Neural crest cell (in vitro differentiated cells): ENCODE measurements at regions not wholly inside any gene's neighbourhood (a gene's known extent, or its start where the extent isn't known, plus 50 kb on each side); places are given as distances from the start of the nearest gene placed in this dataset.

Experiments
- DNase-seq: peaks from one replicate; pipeline ENCODE4 v3.0.0; 2021; ENCODE audit warnings: low read depth, mixed read lengths, low spot score
- H3K27ac Mint-ChIP-seq: one replicate; pipeline ENCODE4 v1.8.0; 2021; ENCODE audit warnings: mild to moderate bottlenecking, mixed read lengths; ENCODE audit not compliant: unreplicated experiment
- H3K27me3 Mint-ChIP-seq: 2 replicates; pipeline ENCODE4 v1.8.0; 2021; ENCODE audit warnings: low read depth, mild to moderate bottlenecking, mixed read lengths
- H3K36me3 Mint-ChIP-seq: 2 replicates; pipeline ENCODE4 v1.8.0; 2021; ENCODE audit warnings: low read depth, mild to moderate bottlenecking, mixed read lengths
- H3K4me1 Mint-ChIP-seq: 2 replicates; pipeline ENCODE4 v1.8.0; 2021; ENCODE audit warnings: mixed read lengths
- H3K4me3 Mint-ChIP-seq: one replicate; pipeline ENCODE4 v1.8.0; 2021; ENCODE audit warnings: mild to moderate bottlenecking, mixed read lengths
- H3K9me3 Mint-ChIP-seq: 2 replicates; pipeline ENCODE4 v1.8.0; 2021; ENCODE audit warnings: mixed read lengths
- CTCF ChIP-seq: fragments of 200-600 bp; sonication (generic); conservative IDR thresholded peaks from 2 replicates; pipeline ENCODE4 v1.5.0; 2021; ENCODE audit warnings: antibody characterized with exemption, mild to moderate bottlenecking

- no peaks in the 10 kb centered on the region for H3K27me3 Mint-ChIP-seq
- H3K4me3 Mint-ChIP-seq: no peak overlapping the region
- H3K36me3 Mint-ChIP-seq: peaks cover 5% of the 10 kb centered on the region
- no peak overlapping the region for H3K27ac Mint-ChIP-seq
- H3K9me3 Mint-ChIP-seq: no peaks in the 10 kb centered on the region
- no peak for DNase-seq
- H3K4me1 Mint-ChIP-seq: peaks cover 21% of the 10 kb centered on the region
- TF ChIP-seq CTCF: no peak
These were observed 363.0 kb downstream of the FSIP2 start for GRCh38 chr2:186101616-186102015.

DNA sequence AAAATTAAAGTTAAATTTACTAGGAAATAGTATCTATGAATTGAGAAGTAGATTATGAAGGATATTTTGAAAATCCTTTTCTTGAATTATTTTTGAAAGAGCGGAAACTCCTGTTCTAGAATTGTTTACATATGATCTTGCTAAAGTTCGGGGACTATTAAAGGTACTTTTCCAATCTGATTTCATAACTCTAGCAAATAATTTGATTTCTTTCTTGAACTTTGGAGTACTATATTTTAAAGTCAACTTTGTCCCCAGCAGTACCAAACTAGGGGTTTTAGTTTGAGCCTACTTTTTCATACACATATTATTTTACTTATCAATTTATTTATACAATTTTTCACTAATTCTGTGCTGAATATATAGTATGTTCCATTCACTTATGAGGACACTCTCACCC is 364.7 kb downstream of the FSIP2 start:
- peaks cover 5% of the 10 kb centered on the region for H3K36me3 Mint-ChIP-seq
- H3K27ac Mint-ChIP-seq: no peak overlapping the region
- TF ChIP-seq CTCF: no peak
- H3K4me3 Mint-ChIP-seq: no peak overlapping the region
- no peaks in the 10 kb centered on the region for H3K27me3 Mint-ChIP-seq
- H3K9me3 Mint-ChIP-seq: no peaks in the 10 kb centered on the region
- DNase-seq: no peak
- peaks cover 26% of the 10 kb centered on the region for H3K4me1 Mint-ChIP-seq

DNA sequence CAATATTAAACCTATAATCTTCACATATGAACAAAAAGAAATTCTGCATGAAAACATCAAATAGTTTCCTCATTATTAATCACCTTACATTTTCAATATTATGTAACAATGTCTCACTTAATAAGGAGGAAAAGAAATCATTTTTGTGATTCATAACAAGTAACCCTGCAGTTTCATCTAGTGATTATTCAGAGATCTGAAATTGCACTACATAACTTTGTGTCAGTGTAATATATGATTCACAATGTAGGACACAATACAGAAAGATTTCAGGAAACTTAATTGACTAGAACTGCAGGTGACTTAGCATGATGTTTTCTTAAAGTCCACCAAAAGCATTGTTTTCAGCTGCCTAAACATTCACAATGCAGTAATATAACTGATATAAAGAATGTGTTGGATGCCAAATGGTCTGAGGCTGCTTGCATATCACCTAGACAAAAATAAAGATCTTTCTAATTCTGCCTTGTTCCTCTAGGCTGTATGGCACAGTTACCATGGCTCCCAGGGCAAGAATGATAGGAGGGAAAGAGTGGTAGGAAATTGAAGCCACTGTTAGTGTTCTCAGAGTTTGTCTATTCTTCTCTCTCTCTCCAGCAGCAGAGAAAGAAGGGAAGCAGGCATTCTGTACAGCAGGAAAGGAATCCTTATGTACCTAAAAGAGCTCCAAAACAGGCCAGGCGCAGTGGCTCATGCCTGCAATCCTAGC is 366.6 kb downstream of the FSIP2 start:
- TF ChIP-seq CTCF: no peak
- peaks cover 2% of the 10 kb centered on the region for H3K36me3 Mint-ChIP-seq
- DNase-seq: no peak
- peaks cover 2% of the 10 kb centered on the region for H3K9me3 Mint-ChIP-seq
- peaks cover 10% of the 10 kb centered on the region for H3K4me1 Mint-ChIP-seq
- H3K27me3 Mint-ChIP-seq: no peaks in the 10 kb centered on the region
- H3K27ac Mint-ChIP-seq: no peak overlapping the region
- H3K4me3 Mint-ChIP-seq: no peak overlapping the region

GRCh38 chr2:186108470-186108869 is 369.9 kb downstream of the FSIP2 start:
- no peak overlapping the region for H3K4me3 Mint-ChIP-seq
- no peak overlapping the region for H3K27ac Mint-ChIP-seq
- no peaks in the 10 kb centered on the region for H3K27me3 Mint-ChIP-seq
- DNase-seq: no peak
- no peak for TF ChIP-seq CTCF
- H3K36me3 Mint-ChIP-seq: peaks cover 7% of the 10 kb centered on the region
- H3K4me1 Mint-ChIP-seq: peaks cover 6% of the 10 kb centered on the region
- H3K9me3 Mint-ChIP-seq: peaks cover 4% of the 10 kb centered on the region

GRCh38 chr2:186113284-186113683 is 372.8 kb upstream of the ZC3H15 start:
- peaks cover 9% of the 10 kb centered on the region for H3K9me3 Mint-ChIP-seq
- no peak overlapping the region for H3K27ac Mint-ChIP-seq
- no peak for DNase-seq
- no peaks in the 10 kb centered on the region for H3K27me3 Mint-ChIP-seq
- peaks cover 14% of the 10 kb centered on the region for H3K36me3 Mint-ChIP-seq
- H3K4me1 Mint-ChIP-seq: no peaks in the 10 kb centered on the region
- no peak overlapping the region for H3K4me3 Mint-ChIP-seq
- TF ChIP-seq CTCF: no peak
